SU-DHL-6 (cell line): ENCODE measurements at regions not wholly inside any gene's neighbourhood (a gene's known extent, or its start where the extent isn't known, plus 50 kb on each side); places are given as distances from the start of the nearest gene placed in this dataset.

Experiments used
- H2AFZ ChIP-seq: fragments of 200-600 bp; sonication (generic); 2 replicates; pipeline ENCODE4 v1.6.1; 2014; ENCODE audit warnings: low read depth, mild to moderate bottlenecking, moderate library complexity, mixed read lengths, antibody characterized with exemption, low read length; ENCODE audit not compliant: severe bottlenecking
- H3F3A ChIP-seq: fragments of 200-600 bp; shearing (Covaris generic); 2 replicates; pipeline ENCODE4 v1.6.0; 2016; ENCODE audit warnings: antibody characterized with exemption, mild to moderate bottlenecking; ENCODE audit not compliant: insufficient read depth
- H3K27ac ChIP-seq: fragments of 200-600 bp; sonication (generic); 2 replicates; pipeline ENCODE4 v1.5.1; 2016; ENCODE audit warnings: low read depth, mild to moderate bottlenecking, low read length, moderate library complexity, mixed read lengths
- H3K27me3 ChIP-seq: fragments of 200-600 bp; sonication (generic), shearing (Covaris generic); 2 replicates; pipeline ENCODE4 v1.6.0; 2014; ENCODE audit warnings: mild to moderate bottlenecking, low read length
- H3K36me3 ChIP-seq: fragments of 200-600 bp; sonication (generic); 2 replicates; pipeline ENCODE4 v1.6.1; 2014; ENCODE audit warnings: mild to moderate bottlenecking, low read length, mixed read lengths
- H3K4me2 ChIP-seq: fragments of 300-600, 200-600 bp; shearing (Covaris generic), sonication (generic); 2 replicates; pipeline ENCODE4 v1.6.0; 2014; ENCODE audit warnings: low read length, low read depth, mild to moderate bottlenecking; ENCODE audit not compliant: poor library complexity, severe bottlenecking
- H3K4me3 ChIP-seq: fragments of 200-600 bp; sonication (generic); 2 replicates; pipeline ENCODE4 v1.5.1; 2014; ENCODE audit warnings: antibody characterized with exemption, low read length, mild to moderate bottlenecking, mixed read lengths; ENCODE audit not compliant: insufficient read depth, poor library complexity, severe bottlenecking
- H3K79me2 ChIP-seq: fragments of 200-600 bp; sonication (generic); 2 replicates; pipeline ENCODE4 v1.6.1; 2014; ENCODE audit warnings: mild to moderate bottlenecking, low read length, moderate library complexity; ENCODE audit not compliant: insufficient read depth
- H3K9ac ChIP-seq: fragments of 200-600 bp; sonication (generic); 2 replicates; pipeline ENCODE4 v1.7.0; 2014; ENCODE audit warnings: mild to moderate bottlenecking, low read length
- H3K9me2 ChIP-seq: fragments of 200-600 bp; sonication (generic); replicated peaks from 2 replicates; pipeline ENCODE4 v1.6.1; 2014; ENCODE audit warnings: low read length; ENCODE audit not compliant: insufficient read depth
- H3K9me3 ChIP-seq: fragments of 200-600 bp; sonication (generic); 2 replicates; pipeline ENCODE4 v1.6.1; 2014; ENCODE audit warnings: low read length, mixed read lengths; ENCODE audit not compliant: insufficient read depth
- H4K20me1 ChIP-seq: fragments of 200-600 bp; sonication (generic); 2 replicates; pipeline ENCODE4 v1.6.1; 2014; ENCODE audit warnings: low read depth, mild to moderate bottlenecking, antibody characterized with exemption, low read length, moderate library complexity, mixed read lengths
- CTCF ChIP-seq: fragments of 200-600 bp; sonication (generic); IDR thresholded peaks from one replicate; pipeline ENCODE4 v1.5.1; 2017; ENCODE audit warnings: antibody characterized with exemption, mild to moderate bottlenecking, low read length, moderate library complexity; ENCODE audit not compliant: insufficient read depth, poor library complexity, severe bottlenecking
- EZH2phosphoT487 ChIP-seq: fragments of 200-600 bp; sonication (generic), shearing (Covaris generic); conservative IDR thresholded peaks from 2 replicates; pipeline ENCODE4 v1.6.1; 2018; ENCODE audit warnings: mild to moderate bottlenecking, antibody characterized with exemption, low read length, moderate library complexity, mixed read lengths

- Histone ChIP-seq H3K9me2 (no peaks in the 10 kb centered on the region), H3F3A (no peaks in the 10 kb centered on the region), H4K20me1 (no peaks in the 10 kb centered on the region), H3K4me2 (no peak overlapping the region), H2AFZ (no peak overlapping the region), H3K9me3 (no peaks in the 10 kb centered on the region), H3K79me2 (no peaks in the 10 kb centered on the region), H3K9ac (no peak overlapping the region), H3K27me3 (no peaks in the 10 kb centered on the region), H3K36me3 (no peaks in the 10 kb centered on the region), H3K4me3 (no peak overlapping the region), H3K27ac (no peak overlapping the region)
- TF ChIP-seq EZH2phosphoT487 (no peak), CTCF (no peak)
These were observed 200.9 kb downstream of the MBL2 start for GRCh38 chr10:52571516-52572182.

GRCh38 chr10:52573347-52573746 is 199.2 kb downstream of the MBL2 start:
- Histone ChIP-seq H3K79me2 (no peaks in the 10 kb centered on the region), H3K36me3 (no peaks in the 10 kb centered on the region), H3K27ac (no peak overlapping the region), H3K9me2 (no peaks in the 10 kb centered on the region), H3K9ac (no peak overlapping the region), H3F3A (no peaks in the 10 kb centered on the region), H3K4me2 (no peak overlapping the region), H3K9me3 (no peaks in the 10 kb centered on the region), H2AFZ (no peak overlapping the region), H3K4me3 (no peak overlapping the region), H4K20me1 (no peaks in the 10 kb centered on the region), H3K27me3 (no peaks in the 10 kb centered on the region)
- TF ChIP-seq CTCF (no peak), EZH2phosphoT487 (no peak)

DNA sequence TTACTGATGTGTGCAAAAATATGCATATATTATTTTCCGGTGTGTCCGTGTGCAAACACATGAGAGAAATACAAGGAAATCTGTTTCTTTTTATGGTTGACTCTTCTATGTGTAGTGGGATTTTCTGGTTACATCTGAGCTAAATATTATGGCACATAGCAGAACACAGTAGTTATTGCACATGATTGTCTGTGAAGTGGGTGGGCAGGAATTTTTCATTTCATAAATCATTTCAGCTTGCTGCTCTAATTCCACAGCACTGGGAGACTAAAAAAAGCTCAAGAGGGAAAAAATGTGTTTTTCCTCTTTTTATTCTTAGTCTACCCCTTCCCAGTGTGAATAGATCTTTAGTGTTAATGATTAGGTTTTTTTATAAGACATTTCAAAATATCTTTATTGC is 197.9 kb downstream of the MBL2 start:
- Histone ChIP-seq H3K79me2 (no peaks in the 10 kb centered on the region), H3K27ac (no peak overlapping the region), H4K20me1 (no peaks in the 10 kb centered on the region), H3K9me2 (no peaks in the 10 kb centered on the region), H3K4me2 (no peak overlapping the region), H2AFZ (no peak overlapping the region), H3K9me3 (no peaks in the 10 kb centered on the region), H3K36me3 (no peaks in the 10 kb centered on the region), H3K27me3 (no peaks in the 10 kb centered on the region), H3F3A (no peaks in the 10 kb centered on the region), H3K4me3 (no peak overlapping the region), H3K9ac (no peak overlapping the region)
- TF ChIP-seq CTCF (no peak), EZH2phosphoT487 (no peak)
